ENCODE measurements at regions not wholly inside any gene's neighbourhood (a gene's known extent, or its start where the extent isn't known, plus 50 kb on each side); places are given as distances from the start of the nearest gene placed in this dataset.

DNA sequence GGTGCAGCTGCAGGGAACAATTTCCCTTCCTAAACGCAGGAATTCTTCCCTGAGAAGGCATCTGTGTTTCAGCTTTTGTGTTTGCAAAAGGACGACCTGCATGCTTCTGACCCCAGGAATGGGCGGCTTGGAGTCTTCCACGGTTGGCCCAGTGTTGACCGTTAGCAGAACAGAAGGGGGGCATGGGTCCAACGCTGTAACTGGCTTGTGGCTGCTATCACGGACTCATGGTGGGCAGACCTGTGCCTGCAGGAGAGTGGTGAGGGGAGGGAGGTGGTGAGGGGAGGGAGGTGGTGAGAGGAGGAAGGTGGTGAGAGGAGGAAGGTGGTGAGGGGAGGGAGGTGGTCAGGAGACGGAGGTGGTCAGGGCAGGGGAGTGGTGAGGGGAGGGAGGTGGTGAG lies 388.6 kb upstream of the IRX4 start:
- TF ChIP-seq, protein P1, sequence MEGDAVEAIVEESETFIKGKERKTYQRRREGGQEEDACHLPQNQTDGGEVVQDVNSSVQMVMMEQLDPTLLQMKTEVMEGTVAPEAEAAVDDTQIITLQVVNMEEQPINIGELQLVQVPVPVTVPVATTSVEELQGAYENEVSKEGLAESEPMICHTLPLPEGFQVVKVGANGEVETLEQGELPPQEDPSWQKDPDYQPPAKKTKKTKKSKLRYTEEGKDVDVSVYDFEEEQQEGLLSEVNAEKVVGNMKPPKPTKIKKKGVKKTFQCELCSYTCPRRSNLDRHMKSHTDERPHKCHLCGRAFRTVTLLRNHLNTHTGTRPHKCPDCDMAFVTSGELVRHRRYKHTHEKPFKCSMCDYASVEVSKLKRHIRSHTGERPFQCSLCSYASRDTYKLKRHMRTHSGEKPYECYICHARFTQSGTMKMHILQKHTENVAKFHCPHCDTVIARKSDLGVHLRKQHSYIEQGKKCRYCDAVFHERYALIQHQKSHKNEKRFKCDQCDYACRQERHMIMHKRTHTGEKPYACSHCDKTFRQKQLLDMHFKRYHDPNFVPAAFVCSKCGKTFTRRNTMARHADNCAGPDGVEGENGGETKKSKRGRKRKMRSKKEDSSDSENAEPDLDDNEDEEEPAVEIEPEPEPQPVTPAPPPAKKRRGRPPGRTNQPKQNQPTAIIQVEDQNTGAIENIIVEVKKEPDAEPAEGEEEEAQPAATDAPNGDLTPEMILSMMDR (IDR thresholded peaks at IDR 0.05; ENCODE audit: insufficient read depth, low read depth, low read length) = no peak
- DNase-seq (ENCODE audit: low read depth) = no peak
- no peak overlapping the region for H3K4me3 ChIP-seq (ENCODE audit: low read depth, low read length)
- H3K36me3 ChIP-seq (ENCODE audit: control insufficient read depth, insufficient read depth, low read length) = no peaks in the 10 kb centered on the region
- CTCF ChIA-PET = no interaction called here
- H3K27me3 ChIP-seq (ENCODE audit: control insufficient read depth, insufficient read depth, low read length) = no peaks in the 10 kb centered on the region
- POLR2A ChIA-PET = no interaction called here

- CTCF ChIA-PET = interaction anchor here (0.8 kb wide), 1 partner anchor 10 kb away, joined by 3 read pairs; no protein-coding TSS in a partner anchor
- POLR2A ChIA-PET = no interaction called here
- no peak for DNase-seq (ENCODE audit: low read depth)
- Histone ChIP-seq H3K36me3 (ENCODE audit: control insufficient read depth, insufficient read depth, low read length) (no peaks in the 10 kb centered on the region), H3K4me3 (ENCODE audit: low read depth, low read length) (no peak overlapping the region), H3K27me3 (ENCODE audit: control insufficient read depth, insufficient read depth, low read length) (no peaks in the 10 kb centered on the region)
- TF ChIP-seq, protein P1 (IDR thresholded peaks at IDR 0.05; ENCODE audit: insufficient read depth, low read depth, low read length) = no peak
Observed at GRCh38 chr5:2270467-2270866, 387.7 kb upstream of the IRX4 start.

- Histone ChIP-seq H3K27me3 (ENCODE audit: control insufficient read depth, insufficient read depth, low read length) (no peaks in the 10 kb centered on the region), H3K4me3 (ENCODE audit: low read depth, low read length) (no peak overlapping the region), H3K36me3 (ENCODE audit: control insufficient read depth, insufficient read depth, low read length) (no peaks in the 10 kb centered on the region)
- TF ChIP-seq, protein P1 (IDR thresholded peaks at IDR 0.05; ENCODE audit: insufficient read depth, low read depth, low read length) = no peak
- POLR2A ChIA-PET = no interaction called here
- no peak for DNase-seq (ENCODE audit: low read depth)
- CTCF ChIA-PET = no interaction called here
Observed at GRCh38 chr5:2269656-2270055, 386.9 kb upstream of the IRX4 start.

DNA sequence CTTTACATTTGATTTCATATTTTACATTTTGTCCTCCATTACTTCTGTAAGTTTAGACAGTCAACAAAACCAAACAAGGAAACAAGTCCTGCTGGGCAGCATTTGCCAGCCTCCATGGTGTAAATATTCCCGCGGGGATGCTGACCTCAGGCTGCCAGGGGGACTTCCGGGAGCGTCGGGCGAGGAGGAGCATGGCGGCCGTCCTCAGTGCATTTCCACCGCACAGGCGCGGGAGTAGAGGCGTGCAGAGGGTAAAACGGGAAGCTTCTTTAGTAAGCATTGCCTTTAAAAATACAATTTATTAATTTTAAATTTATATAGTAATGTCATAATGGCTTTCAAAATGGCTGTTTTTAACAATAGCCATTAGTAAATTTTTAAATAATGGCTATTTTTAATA lies 385.3 kb upstream of the IRX4 start:
- no peak overlapping the region for H3K4me3 ChIP-seq (ENCODE audit: low read depth, low read length)
- TF ChIP-seq, protein P1 (IDR thresholded peaks at IDR 0.05; ENCODE audit: insufficient read depth, low read depth, low read length) = no peak
- CTCF ChIA-PET = no interaction called here
- DNase-seq (ENCODE audit: low read depth) = no peak
- no peaks in the 10 kb centered on the region for H3K36me3 ChIP-seq (ENCODE audit: control insufficient read depth, insufficient read depth, low read length)
- POLR2A ChIA-PET = no interaction called here
- H3K27me3 ChIP-seq (ENCODE audit: control insufficient read depth, insufficient read depth, low read length) = no peaks in the 10 kb centered on the region

- no peak for DNase-seq (ENCODE audit: low read depth)
- Histone ChIP-seq H3K4me3 (ENCODE audit: low read depth, low read length) (no peak overlapping the region), H3K27me3 (ENCODE audit: control insufficient read depth, insufficient read depth, low read length) (no peaks in the 10 kb centered on the region), H3K36me3 (ENCODE audit: control insufficient read depth, insufficient read depth, low read length) (no peaks in the 10 kb centered on the region)
- ChIA-PET CTCF (no interaction called here), POLR2A (no interaction called here)
- TF ChIP-seq, protein P1 (IDR thresholded peaks at IDR 0.05; ENCODE audit: insufficient read depth, low read depth, low read length) = no peak
Observed at GRCh38 chr5:2266641-2267240, 384.0 kb upstream of the IRX4 start.

Data from BJ (cell line).